B cell (primary cell): ENCODE measurements at regions not wholly inside any gene's neighbourhood (a gene's known extent, or its start where the extent isn't known, plus 50 kb on each side); places are given as distances from the start of the nearest gene placed in this dataset.

Experiments
- ATAC-seq: fragments of 200-7000 bp; cut with Tn5 transposase; one replicate; pipeline ENCODE4 v1.10.0; 2021; ENCODE audit warnings: low read depth, mild to moderate bottlenecking, moderate number of reproducible peaks, moderate library complexity
- CTCF ChIA-PET: fragments of 350-600 bp; sonication (Branson Sonifier 250); formaldehyde crosslinking; loops from one replicate; lab custom pipeline; 2021; ENCODE audit warnings: antibody characterized with exemption, inconsistent platforms; lab: Charles Lee
- POLR2A ChIA-PET: fragments of 350-600 bp; sonication (Branson Sonifier 250); formaldehyde crosslinking; loops from one replicate; lab custom pipeline; 2021; ENCODE audit warnings: antibody characterized with exemption; lab: Charles Lee
- DNase-seq: peaks from one replicate; pipeline ENCODE4 v3.0.0; 2013
- H2AFZ ChIP-seq: 2 replicates; pipeline ENCODE4 v1.6.1; 2012; ENCODE audit warnings: mild to moderate bottlenecking, low read depth, low read length; ENCODE audit not compliant: insufficient read depth, poor library complexity, severe bottlenecking
- H3K27ac ChIP-seq, 2 donors: 1 replicate in 1 of 2; 2 replicates in 1 of 2; pipeline ENCODE4 v1.5.1; 2012 to 2013; ENCODE audit warnings: low read length in 2 of 2, mild to moderate bottlenecking in 2 of 2, moderate library complexity in 1 of 2
- H3K27me3 ChIP-seq, 4 experiments: fragments of 200-600 bp in 1 of 4; sonication (generic) in 1 of 4; replicated peaks in 1 of 4; 1 replicate in 2 of 4; 2 replicates in 2 of 4; pipeline versions ENCODE4 v1.6.1 to v1.7.0; 2013 to 2016; ENCODE audit warnings: low read length in 3 of 4, mild to moderate bottlenecking in 2 of 4, mixed read lengths in 1 of 4, moderate library complexity in 1 of 4; ENCODE audit not compliant: insufficient read depth in 4 of 4, control insufficient read depth in 3 of 4; ENCODE audit errors: control extremely low read depth in 1 of 4
- H3K36me3 ChIP-seq, 2 experiments: replicated peaks in 1 of 2; 1 replicate in 1 of 2; 2 replicates in 1 of 2; pipeline versions ENCODE4 v1.6.1 to v1.7.1; 2013; ENCODE audit warnings: low read length in 1 of 2; ENCODE audit not compliant: insufficient read depth in 2 of 2, control insufficient read depth in 1 of 2; ENCODE audit errors: control extremely low read depth in 1 of 2, extremely low read depth in 1 of 2
- H3K4me1 ChIP-seq, 2 donors: fragments of 200-600 bp in 1 of 2; sonication (generic) in 1 of 2; 1 replicate in 1 of 2; 2 replicates in 1 of 2; pipeline versions ENCODE4 v1.5.1 to v1.6.1; 2013 to 2017; ENCODE audit warnings: low read length in 2 of 2; ENCODE audit not compliant: control insufficient read depth in 2 of 2, insufficient read depth in 2 of 2
- H3K4me2 ChIP-seq: replicated peaks from 2 replicates; pipeline ENCODE3; 2012; ENCODE audit warnings: mild to moderate bottlenecking, low read depth, low read length; ENCODE audit not compliant: poor library complexity, severe bottlenecking
- H3K4me3 ChIP-seq, 5 experiments: fragments of 200-600 bp in 1 of 5; sonication (generic) in 1 of 5; 1 replicate in 3 of 5; 2 replicates in 2 of 5; pipeline versions ENCODE4 v1.5.1 to v1.7.0; 2011 to 2016; ENCODE audit warnings: low read length in 4 of 5, mild to moderate bottlenecking in 4 of 5, low read depth in 2 of 5, control low read depth in 1 of 5, moderate library complexity in 1 of 5; ENCODE audit not compliant: insufficient read depth in 1 of 5; ENCODE audit errors: control extremely low read depth in 1 of 5, extremely low read depth in 1 of 5
- H3K79me2 ChIP-seq: fragments of 200-600 bp; sonication (generic); one replicate; pipeline ENCODE4 v1.6.0; 2016; ENCODE audit warnings: low read length; ENCODE audit not compliant: control insufficient read depth, insufficient read depth
- H3K9ac ChIP-seq: fragments of 200-600 bp; sonication (generic); 2 replicates; pipeline ENCODE4 v1.6.1; 2017; ENCODE audit warnings: mild to moderate bottlenecking, low read length, moderate library complexity
- H3K9me3 ChIP-seq, 3 donors: one replicate each; pipeline versions ENCODE4 v1.6.1 to v1.7.1; 2013; ENCODE audit warnings: low read length in 2 of 3; ENCODE audit not compliant: control insufficient read depth in 2 of 3, insufficient read depth in 1 of 3; ENCODE audit errors: control extremely low read depth in 1 of 3
- H4K20me1 ChIP-seq: 2 replicates; pipeline ENCODE4 v1.6.0; 2012; ENCODE audit warnings: mild to moderate bottlenecking, low read length; ENCODE audit not compliant: insufficient read depth, control insufficient read depth, poor library complexity, severe bottlenecking
- H3K27ac Mint-ChIP-seq: one replicate; pipeline ENCODE4 v1.8.0; 2021; ENCODE audit warnings: mixed read lengths
- H3K27me3 Mint-ChIP-seq: one replicate; pipeline ENCODE4 v1.8.0; 2021; ENCODE audit warnings: mixed read lengths
- H3K4me1 Mint-ChIP-seq: one replicate; pipeline ENCODE4 v1.8.0; 2021; ENCODE audit warnings: mixed read lengths
- H3K4me3 Mint-ChIP-seq: one replicate; pipeline ENCODE4 v1.8.0; 2021; ENCODE audit warnings: mixed read lengths
- H3K9me3 Mint-ChIP-seq: one replicate; pipeline ENCODE4 v1.8.0; 2022; ENCODE audit warnings: mixed read lengths; ENCODE audit not compliant: insufficient read depth
- CTCF ChIP-seq: fragments of 200-600 bp; IDR thresholded peaks from one replicate; pipeline ENCODE4 v1.8.0; 2022; ENCODE audit warnings: antibody characterized with exemption, mild to moderate bottlenecking
- EZH2 ChIP-seq: IDR thresholded peaks from 2 replicates; pipeline ENCODE4 v1.6.1; 2012; ENCODE audit warnings: borderline replicate concordance, low read depth, mild to moderate bottlenecking, moderate library complexity, low read length; ENCODE audit not compliant: insufficient read depth, poor library complexity, severe bottlenecking
- WGBS: methylation state at CpG from one replicate; pipeline ENCODE4 v1.1.5; 2013; ENCODE audit warnings: missing lambda C conversion rate; ENCODE audit not compliant: insufficient coverage; 5-methylcytosine and 5-hydroxymethylcytosine counted together
- intact Hi-C: fragments of 100-400 bp; cut with micrococcal nuclease; formaldehyde crosslinking; loops from one replicate; pipeline ENCODE4 v1.10.0; 2022

DNA sequence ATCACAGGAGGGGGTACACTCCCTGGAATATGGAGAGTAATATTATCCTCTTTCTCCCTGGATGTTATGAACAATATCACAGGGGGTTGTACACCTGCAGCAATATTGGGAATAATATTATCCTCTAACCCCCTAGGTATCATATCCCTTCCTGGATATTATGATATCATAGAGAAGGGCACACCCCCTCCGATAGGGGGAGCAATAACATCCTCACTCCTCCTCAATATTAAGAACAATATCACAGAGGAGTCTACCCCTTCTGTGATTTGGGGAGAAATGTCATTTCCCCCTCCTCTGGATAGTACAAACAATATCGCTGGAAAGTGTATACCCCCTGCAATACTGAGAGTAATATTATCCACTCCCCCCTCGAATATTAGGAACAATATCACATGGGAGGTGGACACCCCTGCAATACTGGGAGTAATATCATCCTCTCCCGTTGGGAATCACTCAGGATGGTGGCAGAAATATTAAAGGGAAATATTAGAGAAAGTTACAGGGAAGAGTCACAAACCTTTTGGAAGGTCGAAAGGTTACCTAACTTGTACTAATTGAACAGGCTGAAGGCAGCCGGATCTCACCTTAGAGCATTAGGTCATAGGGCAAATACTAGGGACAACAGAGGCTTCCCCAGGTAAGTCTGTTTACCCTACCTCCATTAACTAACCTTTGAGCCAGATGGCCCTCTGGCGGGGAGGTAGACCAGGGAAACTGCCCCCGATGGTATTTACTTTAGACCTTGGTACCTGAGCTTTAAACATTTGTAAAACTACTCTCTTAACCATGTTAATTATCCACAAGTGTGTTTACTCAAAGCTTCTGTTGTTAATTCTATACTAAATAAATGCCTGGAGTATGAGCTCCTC lies 57.5 kb upstream of the FREM1 start:
- intact Hi-C loops = no loop called here
- Histone ChIP-seq H3K4me1 (no peaks in the 10 kb centered on the region), H4K20me1 (no peaks in the 10 kb centered on the region), H3K36me3 (no peaks in the 10 kb centered on the region), H3K27ac (no peak overlapping the region), H3K9me3 (no peaks in the 10 kb centered on the region), H2AFZ (no peak overlapping the region), H3K9ac (no peak overlapping the region), H3K4me3 (no peak overlapping the region), H3K4me2 (no peak overlapping the region), H3K27me3 (no peaks in the 10 kb centered on the region), H3K79me2 (no peaks in the 10 kb centered on the region)
- Mint-ChIP-seq H3K9me3 (no peaks in the 10 kb centered on the region), H3K27me3 (peaks cover 5% of the 10 kb centered on the region), H3K4me1 (no peaks in the 10 kb centered on the region), H3K4me3 (no peak overlapping the region), H3K27ac (no peak overlapping the region)
- no peak for DNase-seq
- WGBS = 94% methylated on average over 2 of the region's 8 CpGs
- CTCF ChIA-PET = no interaction called here
- TF ChIP-seq CTCF = no peak
- TF ChIP-seq EZH2 = no peak
- no peak for ATAC-seq
- POLR2A ChIA-PET = no interaction called here

DNA sequence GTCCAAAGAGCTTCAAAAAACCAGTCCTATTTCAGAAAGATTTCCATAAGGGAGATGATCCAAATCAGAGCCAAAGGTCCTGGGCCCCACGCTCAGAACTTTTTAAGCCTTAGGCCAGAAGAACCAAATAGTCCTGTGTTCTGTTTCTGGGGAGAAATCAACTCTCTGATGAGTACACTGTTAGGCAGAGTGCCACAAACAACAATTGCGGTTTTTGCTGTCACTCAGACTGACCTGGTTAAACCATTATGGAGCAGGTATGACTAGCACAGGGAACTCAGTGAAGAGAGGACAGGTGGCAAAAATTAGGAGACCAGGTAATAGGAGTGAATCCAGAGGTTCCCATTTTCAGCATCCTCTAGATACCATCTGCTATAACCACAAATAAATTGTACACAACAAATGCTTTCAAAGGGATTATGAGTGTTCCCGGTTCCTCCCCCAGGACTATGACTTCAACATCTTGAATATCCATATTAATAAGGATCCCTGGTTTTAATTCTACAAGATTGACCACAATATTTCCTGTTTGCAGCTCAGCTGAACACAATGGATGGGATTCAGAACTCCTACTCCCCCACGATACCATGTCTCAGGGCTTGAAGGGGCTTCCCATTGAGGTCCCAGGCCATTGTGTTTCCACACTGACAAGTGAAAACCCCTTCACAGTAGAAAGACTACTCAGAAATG lies 52.1 kb upstream of the FREM1 start:
- no peaks in the 10 kb centered on the region for H3K4me1 Mint-ChIP-seq
- no peaks in the 10 kb centered on the region for H3K9me3 Mint-ChIP-seq
- no peak overlapping the region for H3K4me3 Mint-ChIP-seq
- H3K36me3 ChIP-seq = no peaks in the 10 kb centered on the region
- no peak overlapping the region for H2AFZ ChIP-seq
- no peaks in the 10 kb centered on the region for H3K79me2 ChIP-seq
- H3K27ac Mint-ChIP-seq = no peak overlapping the region
- no peaks in the 10 kb centered on the region for H4K20me1 ChIP-seq
- H3K27me3 ChIP-seq = no peaks in the 10 kb centered on the region
- ChIA-PET CTCF (no interaction called here), POLR2A (no interaction called here)
- DNase-seq (no peak), ATAC-seq (no peak)
- H3K9me3 ChIP-seq = no peaks in the 10 kb centered on the region
- 90% methylated on average over 4 of the region's 4 CpGs for WGBS
- peaks cover 3% of the 10 kb centered on the region for H3K27me3 Mint-ChIP-seq
- H3K4me1 ChIP-seq = no peaks in the 10 kb centered on the region
- H3K4me3 ChIP-seq = no peak overlapping the region
- H3K9ac ChIP-seq = no peak overlapping the region
- H3K4me2 ChIP-seq = no peak overlapping the region
- TF ChIP-seq CTCF = no peak
- no peak for TF ChIP-seq EZH2
- no peak overlapping the region for H3K27ac ChIP-seq
- intact Hi-C loops = no loop called here
